CMK (cell line): ENCODE measurements at regions not wholly inside any gene's neighbourhood (a gene's known extent, or its start where the extent isn't known, plus 50 kb on each side); places are given as distances from the start of the nearest gene placed in this dataset.

Experiments
- DNase-seq: peaks from one replicate; pipeline ENCODE4 v3.0.0-alpha.2; 2010; ENCODE audit warnings: low read depth

GRCh38 chr1:29439615-29440014 lies 203.3 kb downstream of the PTPRU start:
- no peak for DNase-seq

DNA sequence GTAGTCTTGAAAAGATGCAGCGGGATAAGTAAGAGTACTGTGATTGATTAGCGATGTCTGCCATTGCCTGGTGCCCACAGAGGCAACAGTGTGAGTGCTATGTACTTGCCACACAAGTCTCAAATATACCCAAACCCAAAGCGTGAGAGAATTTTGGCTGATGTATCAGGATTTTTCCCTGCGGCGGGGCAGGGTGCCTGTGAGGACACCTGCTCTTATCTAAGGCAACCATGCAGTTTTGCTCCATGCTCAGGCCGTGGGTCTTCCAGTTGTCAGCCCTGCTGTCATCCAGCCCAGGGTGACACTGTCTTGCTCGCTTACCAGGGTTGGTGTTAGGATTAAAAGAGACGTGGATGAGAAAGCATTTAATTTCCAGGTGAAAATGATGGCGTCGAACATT lies 202.7 kb downstream of the PTPRU start:
- no peak for DNase-seq

- DNase-seq = no peak
Measured at GRCh38 chr1:29437946-29438345, 201.6 kb downstream of the PTPRU start.

- DNase-seq = no peak
Measured at GRCh38 chr1:29436181-29436785, 200.0 kb downstream of the PTPRU start.

DNA sequence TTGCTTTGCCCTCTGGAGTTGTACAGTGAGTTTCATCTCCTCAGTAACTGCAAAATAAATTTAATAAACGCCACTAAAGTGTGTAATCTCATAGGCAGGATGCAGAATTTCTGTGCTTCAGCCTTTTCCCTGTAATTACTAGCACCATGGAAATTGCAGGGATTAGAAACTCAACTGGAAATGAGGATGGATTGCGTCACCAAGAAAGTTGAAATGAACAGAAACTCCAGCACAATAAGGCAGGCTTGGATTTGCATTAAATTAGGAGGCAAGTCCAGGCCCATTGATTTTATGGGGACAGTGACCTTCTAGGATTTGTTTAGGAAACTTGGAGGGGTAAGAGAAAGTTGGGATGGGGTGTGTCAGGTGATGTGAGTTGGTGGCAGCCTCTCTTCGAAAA lies 197.5 kb downstream of the PTPRU start:
- DNase-seq = no peak

DNA sequence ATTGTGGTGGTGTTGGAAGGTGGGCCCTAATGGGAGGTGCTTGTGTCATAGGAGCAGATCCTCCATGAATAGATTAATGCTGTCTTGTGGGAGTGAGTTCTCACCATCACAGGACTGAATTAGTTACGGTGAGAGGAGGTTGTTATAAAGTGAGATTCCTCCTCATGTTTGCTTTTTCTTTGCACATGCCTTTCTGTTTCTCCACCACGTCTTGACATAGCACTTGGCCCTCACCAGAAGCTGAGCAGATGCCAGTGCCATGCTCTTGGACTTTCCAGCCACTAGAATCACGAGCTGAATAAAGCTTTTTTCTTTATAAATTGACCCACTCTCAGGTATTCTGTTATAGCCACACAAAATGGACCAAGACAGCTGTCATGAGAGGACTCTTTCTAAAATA lies 194.8 kb downstream of the PTPRU start:
- no peak for DNase-seq

GRCh38 chr1:29429656-29430055 lies 193.3 kb downstream of the PTPRU start:
- no peak for DNase-seq

DNA sequence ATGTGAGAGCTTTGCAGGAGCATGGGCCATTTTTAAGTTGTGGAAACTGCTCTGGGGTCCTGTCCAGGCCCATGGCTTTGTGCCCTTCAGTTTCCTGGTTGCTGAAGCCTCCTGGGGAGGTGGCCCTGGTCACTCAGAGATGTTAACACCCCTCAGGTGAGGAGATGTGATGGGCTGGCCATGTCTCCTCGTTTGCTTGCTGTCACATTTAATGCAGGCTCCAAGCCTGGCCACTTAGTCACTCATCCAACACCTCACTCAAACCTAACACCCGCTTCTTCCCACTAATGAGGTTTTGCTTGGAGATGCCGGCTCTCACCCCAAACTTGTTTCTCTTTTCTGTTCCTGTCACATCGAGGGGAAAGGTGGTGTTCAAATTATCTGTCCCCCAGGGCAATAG lies 192.7 kb downstream of the PTPRU start:
- no peak for DNase-seq

DNA sequence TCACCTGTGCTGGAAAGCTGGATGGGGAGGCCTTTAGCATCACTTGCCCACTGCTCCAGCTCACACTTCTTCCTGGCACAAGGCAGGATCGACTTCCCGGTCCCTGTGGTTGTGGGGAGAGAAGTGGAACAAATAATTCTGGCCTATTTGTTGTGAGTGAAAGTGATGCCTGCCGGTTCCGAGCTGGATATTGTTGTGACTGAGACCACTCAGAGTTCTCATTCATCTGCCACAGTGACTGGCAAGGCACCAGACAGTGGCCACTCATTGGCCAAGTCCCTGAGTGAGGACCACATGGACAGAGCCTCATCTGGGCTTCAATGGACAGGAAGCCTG lies 191.9 kb downstream of the PTPRU start:
- no peak for DNase-seq

DNA sequence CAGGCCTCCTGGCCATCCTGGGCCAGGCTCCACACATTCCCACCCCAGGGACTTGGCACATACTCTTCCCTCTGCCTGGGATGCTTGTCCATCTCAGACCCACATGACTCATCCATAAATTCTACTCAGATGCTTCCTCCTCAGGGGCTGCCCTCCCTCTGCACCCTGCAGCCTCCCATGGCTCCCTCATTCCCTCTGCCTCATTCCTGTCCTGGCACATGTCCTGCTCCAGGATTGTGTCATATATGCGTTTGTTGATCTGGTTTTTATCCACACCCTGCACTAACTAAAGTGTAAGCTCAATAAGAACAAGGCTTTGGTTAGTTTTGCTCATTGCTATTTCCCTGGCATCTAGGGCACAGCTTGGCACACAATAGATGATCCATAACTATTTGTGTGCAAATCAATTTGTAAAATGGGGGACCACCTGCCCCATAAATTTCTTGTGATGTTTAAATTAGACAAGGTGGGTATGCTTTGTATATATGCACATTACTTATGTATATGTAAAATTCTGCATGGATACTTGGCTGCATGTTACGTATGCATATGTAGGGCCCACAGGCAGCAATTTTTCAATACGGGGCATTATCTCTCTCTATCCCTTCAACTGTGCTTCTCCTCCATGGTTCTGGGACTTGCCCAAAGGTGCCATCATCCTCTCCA lies 191.4 kb downstream of the PTPRU start:
- DNase-seq = no peak

DNA sequence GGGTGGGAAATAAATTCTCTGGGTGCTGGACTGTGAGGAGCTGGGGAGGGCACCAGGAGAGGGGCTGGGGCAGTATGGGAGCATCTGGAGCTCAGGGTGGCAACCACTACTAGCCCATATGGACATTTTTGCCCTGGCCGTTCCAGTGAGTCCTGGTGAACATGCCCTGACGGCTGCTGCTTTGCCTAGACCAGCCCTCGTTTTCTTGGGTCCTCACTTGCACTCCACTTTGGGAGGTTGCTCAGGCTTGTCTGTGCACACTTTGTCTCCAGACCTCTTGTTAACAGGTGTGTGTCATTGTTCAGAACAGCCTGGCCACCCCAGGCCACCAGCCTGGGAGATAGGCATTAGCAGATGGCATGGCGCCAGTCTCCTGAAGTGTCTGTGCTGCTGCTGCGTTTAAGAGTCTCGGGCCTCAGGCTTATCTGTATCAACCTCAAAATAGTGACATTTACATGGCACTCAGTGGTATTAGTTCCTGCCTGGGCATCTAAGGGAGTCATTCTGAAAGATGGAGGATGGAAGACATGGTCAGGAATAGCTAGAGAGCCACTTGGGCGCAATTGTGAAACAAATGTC lies 190.5 kb downstream of the PTPRU start:
- no peak for DNase-seq

- DNase-seq = no peak
Measured at GRCh38 chr1:29425631-29426030, 189.3 kb downstream of the PTPRU start.

DNA sequence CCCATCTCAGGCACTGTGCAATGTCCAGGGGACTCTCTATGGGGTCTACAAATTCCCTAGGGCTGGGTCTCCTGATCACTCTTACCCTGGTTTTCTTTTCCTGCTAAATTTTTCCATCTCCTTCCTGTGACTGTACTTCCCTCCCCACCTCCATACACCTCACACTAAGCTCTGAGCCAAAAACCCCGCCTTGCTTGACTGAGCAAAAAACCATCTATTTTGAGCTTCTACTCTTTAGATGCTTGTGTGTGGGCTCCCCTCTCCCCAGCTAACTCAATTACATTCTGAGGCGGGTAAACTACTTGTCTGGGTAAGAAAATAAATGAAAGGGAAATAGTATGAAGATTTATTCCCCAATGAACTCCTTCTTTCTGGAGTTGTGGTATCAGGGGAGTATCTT lies 187.9 kb downstream of the PTPRU start:
- DNase-seq = no peak

- DNase-seq = no peak
Measured at GRCh38 chr1:29420202-29420601, 183.9 kb downstream of the PTPRU start.

GRCh38 chr1:29417971-29418370 lies 181.6 kb downstream of the PTPRU start:
- no peak for DNase-seq

- DNase-seq = no peak
Measured at GRCh38 chr1:29417147-29417858, 181.0 kb downstream of the PTPRU start.

GRCh38 chr1:29416267-29417146 lies 180.2 kb downstream of the PTPRU start:
- no peak for DNase-seq

DNA sequence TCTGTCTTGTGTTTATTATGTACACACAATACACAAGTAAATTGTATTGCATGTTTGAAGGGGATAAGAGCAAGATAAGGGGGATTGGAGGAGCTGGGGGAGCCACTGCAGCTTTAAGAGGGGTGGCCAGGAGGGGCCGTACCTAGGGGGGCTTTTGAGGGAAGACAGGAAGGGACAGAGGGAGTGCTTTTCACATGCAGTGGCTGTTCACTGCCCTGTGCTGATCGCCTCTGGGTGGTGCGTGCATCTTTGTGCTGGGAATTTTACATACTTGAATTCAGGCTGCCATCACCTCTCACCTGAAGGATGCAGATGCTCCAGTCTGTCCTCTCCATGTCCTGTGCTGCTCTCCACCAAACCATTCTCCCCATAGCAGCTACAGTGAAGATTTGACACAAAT lies 179.5 kb downstream of the PTPRU start:
- DNase-seq = no peak

DNA sequence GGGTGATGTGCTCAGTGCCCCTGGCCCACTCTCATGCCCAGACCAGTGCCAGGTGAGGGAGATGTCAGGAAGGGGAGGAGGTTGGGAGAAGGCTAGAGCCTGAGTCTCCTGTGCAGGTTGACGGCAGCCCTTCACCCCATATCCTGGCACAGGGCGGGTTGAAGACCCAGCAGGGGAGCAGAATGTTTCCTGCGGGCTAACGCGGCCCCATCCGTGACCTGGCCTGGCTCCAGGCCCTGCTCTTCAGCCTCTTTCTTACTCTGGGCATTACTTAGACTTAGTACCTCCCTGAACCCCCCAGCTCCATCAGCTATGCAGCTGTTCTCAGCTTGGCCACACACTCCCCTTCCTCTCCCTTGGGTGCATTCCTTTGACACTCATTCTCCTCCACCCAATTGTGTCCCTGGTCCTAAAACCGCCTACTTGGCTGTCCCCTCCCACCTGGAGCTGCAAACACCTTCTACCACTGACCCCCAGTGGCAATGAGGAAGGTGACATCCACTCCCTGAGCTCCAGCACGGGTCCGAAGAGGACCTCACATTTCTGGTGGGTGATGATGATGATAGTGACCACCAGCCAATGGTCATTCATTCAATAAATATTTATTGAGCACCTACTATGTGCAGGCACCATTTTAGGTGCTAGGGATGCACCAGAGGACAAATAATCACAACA lies 179.0 kb downstream of the PTPRU start:
- DNase-seq = no peak

GRCh38 chr1:29414086-29414485 lies 177.8 kb downstream of the PTPRU start:
- DNase-seq = no peak

GRCh38 chr1:29413661-29414060 lies 177.3 kb downstream of the PTPRU start:
- no peak for DNase-seq

DNA sequence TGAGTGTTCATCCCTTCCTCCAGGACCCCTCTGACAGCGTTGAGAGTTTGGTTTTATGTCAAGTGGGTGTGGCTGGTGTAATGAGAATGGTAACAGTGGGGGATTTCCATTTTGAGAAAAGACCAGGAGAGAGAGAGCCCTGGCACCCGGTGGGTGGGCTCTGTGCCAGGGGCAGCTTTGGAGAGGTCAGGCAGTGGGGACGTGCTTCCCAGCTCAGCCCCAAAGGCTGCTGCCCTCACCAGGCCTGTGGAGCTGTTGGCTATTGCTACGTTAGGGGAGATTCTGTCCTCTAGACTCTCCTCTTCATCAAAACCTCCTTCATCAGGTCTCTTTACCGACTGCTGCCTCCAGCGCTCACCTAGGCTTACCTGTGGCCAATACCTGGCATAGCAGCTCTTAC lies 176.3 kb downstream of the PTPRU start:
- DNase-seq = no peak
